8988T (cell line): ENCODE measurements at regions not wholly inside any gene's neighbourhood (a gene's known extent, or its start where the extent isn't known, plus 50 kb on each side); places are given as distances from the start of the nearest gene placed in this dataset.

ENCODE experiments used
- DNase-seq: peaks from one replicate; pipeline ENCODE4 v3.0.0; 2011

DNA sequence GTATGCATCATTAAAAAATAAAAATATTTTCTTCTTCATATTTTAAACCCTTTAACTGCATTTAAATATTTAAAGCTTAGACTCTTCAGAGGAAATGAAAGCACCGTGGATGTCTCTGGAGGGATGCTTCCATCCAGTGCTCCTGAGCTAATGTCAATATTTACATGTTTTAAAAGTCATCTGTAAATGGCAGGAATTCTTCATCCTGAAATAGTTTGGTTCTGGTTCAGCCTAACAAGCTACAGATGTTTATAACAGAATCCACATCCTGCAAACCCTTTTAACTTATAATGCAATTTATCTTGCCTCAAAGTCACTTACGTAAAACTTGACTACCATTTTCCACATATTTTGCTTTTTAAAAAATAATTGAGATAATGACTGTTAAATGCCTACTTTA is 1207.3 kb downstream of the SLC16A7 start:
- DNase-seq = no peak

DNA sequence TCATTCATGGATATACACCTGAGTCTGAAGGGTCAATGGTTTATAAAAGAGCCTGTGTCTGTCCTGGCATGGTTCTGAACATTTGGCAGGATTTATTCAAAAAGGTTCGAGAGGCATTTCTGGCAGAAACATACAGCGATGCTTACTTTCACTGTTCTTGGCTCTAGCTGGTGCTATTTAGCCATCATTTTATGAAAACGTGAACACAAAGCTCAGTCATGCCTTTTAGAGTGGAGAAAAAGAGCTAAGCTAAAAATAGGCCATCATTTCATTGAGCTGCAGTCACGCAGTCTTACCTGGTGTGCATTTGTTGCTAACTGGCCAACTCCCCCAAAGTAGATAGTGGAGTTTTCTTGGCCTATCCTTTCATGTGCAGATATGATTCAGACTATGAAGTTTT is 1209.5 kb downstream of the SLC16A7 start:
- DNase-seq = no peak

DNA sequence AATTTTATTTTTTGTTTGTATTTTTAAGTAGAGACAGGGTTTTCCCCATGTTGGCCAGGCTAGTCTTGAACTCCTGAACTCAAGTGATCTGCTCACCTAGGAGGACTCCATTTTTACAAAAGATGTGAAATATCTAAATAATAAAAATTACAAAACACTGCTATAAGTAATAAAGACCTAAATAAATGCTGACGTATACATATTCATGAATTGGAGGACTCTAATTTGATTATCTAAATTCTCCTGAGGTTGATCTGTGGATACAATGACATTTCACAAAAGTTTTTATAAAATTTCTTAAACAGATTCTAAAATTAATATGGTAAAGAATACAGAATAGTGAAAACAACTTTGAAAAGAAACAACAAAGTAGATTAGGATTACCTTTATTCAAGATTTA is 1224.0 kb downstream of the SLC16A7 start:
- DNase-seq = no peak

DNA sequence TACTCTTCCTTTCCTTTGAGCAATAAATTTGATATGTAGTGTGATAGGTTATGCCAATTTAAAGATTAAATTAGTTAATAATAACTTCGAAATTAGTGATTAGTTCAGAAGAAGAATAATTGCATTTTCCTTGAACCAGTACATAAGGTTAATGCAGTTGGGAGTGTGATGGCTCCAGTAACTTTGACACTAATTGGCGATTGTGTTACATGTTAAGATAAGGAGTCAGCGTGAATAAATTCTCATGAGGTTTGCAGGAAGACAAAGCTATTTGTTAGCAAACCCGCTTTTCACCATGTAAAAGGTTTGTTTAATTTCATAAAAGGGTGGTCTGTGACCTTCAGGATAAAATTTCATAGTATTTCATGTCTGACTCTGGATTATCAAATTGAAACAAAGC is 1226.8 kb downstream of the SLC16A7 start:
- DNase-seq = no peak

DNA sequence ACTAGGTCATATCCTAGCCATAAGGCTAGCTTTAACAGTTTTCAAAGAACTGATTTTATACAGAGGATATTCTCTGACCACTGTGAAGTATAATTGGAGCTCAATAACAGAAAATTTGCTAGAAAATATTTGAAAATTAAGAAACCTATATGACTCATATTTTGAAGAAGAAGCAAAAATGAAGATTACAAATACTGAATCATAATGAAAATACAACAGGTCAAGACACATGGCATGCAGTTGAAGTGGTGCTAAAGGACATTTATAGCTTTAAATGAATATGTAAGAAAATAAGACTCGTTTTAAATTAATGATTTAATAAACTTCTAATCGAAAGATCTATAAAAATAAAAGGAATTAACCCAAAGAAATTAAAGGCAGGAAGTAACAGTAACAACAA is 1234.6 kb downstream of the SLC16A7 start:
- DNase-seq = no peak

DNA sequence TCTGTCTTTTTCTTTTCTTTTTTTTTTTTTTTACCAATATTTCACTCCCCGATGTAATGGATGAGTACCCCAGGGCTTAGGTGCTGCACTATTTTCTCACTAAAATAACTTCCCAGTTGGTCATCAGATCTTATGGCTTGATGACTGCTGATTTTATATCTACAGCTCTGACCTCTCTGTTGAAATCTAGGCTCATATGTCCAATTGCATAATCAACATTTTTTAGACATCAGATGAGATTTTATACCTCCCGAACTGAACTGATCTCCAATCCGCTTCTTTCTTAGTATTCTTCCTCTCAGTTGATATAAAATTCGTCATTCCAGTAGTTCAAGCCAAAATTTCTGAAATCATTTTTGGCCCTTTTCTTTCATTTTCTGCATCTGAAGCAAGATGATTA is 1236.5 kb downstream of the SLC16A7 start:
- no peak for DNase-seq

DNA sequence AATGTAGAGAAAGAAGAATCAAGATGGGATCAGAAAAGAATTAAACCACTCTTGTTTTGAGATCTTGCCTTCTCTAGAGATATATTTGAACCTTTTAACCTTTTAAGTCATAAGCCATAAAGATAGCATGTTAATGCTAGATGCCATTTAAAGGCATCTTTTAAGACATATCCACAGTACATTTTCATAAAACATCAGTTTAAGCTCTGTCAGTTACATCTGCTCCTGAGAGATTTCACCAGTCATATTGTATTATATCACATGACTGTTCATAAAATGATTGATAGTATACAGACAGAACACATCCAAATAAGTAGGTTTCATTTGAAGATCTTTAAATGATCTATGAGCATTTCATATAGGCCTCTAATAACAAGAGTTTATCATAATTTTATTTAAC is 1238.5 kb downstream of the SLC16A7 start:
- DNase-seq = no peak

DNA sequence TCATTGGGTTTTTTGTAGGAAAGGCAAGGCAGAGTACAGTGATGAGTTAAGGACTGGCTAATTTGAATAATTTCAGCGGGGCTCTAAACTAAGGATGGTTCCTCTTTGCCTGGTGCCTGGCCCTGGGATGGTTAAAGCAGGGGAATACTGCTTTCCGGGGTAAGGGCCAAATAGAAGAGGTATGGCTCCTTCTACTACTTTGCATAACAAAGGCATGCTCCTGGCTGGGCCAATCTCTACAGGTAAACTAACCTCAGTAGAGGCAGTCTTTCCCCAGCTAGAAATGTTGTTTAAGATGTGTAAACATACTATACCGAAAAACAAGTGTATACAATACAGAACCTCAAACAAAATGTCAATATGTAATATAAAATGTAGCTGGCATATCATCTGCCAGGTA is 1239.0 kb downstream of the SLC16A7 start:
- no peak for DNase-seq

DNA sequence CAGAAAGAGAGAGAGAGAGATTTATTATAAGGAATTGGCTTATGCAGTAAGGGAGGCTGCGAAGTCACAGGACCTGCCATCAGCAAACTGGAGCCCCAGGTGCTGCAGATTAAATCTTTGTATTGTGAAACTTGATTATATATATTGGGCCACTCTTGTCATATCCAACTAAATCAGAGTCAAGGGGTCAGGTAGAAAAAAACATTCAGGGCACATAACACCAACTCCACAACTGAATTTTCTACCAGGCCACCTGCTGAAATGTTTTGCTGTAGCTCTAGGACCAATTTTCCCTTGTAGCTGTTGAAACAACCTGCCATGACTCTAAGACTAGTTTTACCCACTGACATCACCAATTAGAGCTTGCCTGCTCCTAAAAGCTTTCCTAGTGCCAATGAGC is 1240.8 kb downstream of the SLC16A7 start:
- DNase-seq = no peak

DNA sequence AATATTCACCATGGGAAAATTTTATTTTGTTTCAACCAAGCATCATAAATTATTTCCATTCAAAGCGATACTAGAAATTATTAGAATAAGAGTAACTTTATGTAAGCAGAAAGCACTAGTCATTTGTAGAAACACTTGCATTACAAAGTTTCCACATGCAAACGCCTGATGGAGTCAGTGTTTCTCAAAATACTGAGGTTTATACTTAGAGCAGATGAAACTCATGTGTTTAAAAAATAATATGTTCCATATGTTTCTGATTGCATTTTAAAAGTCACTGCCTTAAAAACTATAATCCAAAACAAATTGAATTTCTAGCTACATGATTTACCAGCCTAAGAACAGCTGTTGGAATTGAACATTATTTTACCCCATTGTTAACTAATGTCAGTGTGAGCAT is 1246.4 kb downstream of the SLC16A7 start:
- no peak for DNase-seq

DNA sequence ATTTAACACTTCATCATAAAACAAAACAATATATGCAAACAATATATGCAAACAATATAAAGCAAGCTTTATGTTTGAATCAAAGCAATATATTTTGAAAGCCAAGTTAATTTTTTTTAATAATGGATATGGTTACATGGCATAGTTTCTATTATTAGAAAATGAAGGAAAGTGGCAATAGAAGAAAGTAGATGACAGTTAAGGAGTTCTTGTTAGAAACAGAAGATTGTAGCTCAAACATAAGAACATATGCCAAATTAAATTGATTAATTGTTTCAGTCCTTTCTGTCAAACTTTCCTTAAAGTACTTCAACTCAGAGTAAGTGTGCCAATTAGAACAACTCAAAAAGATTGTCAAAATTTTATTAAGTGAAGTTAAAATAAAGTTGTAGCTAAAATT is 1248.3 kb downstream of the SLC16A7 start:
- DNase-seq = no peak

DNA sequence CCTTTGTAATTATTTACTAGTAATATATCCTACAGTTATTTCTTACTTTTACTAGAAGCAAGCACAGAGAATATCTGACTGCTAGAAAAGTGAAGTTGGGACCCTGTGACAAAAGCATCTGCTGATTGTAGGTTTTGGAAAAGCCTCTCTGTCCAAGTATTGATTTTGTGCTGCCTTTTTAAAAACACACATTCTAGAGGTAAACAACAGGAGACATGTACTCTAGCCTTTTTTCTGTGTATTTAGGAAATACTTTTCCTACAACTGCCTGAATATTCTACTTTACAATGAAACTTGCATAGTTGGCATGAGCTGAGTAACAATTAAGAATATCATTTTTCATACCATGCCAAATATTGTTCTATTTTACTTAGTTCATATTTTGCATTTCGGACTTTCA is 1249.0 kb downstream of the SLC16A7 start:
- DNase-seq = no peak

DNA sequence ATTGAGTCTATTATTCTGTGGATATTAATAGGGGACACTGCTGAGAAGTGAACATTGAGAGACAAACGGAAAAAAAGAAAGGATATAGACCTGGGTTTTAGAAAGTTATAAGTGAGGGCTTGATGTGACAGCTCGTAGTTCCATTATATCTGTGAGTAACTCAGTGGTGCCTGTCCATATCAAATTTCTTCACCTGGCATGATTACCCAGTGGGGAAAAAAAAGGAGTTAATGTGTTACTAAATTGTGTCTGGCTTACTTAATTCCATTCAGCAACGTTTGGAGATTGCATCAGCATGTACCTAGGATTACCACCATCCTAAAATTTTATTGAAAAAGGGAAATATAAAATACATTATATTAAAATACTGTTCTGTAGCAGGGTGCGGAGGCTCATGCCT is 1249.9 kb downstream of the SLC16A7 start:
- DNase-seq = no peak

DNA sequence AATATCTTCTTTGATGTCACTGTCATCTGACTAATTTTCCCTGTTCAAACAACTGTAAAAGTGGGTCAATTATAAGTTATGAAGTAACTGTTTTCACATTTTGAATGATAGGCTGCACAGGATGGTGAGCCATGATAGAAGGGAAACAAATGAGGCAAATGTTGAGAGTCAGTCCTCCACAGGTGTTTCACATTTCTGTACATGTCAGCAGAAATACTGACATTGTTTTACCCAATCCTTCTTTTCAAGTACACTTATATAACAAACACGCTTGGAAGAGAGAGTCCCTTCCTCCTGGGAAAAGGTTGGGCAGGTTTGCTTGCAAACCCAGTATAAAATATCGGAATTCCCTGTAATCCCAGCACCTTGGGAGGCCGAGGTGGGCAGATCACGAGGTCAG is 1251.5 kb downstream of the SLC16A7 start:
- DNase-seq = no peak

DNA sequence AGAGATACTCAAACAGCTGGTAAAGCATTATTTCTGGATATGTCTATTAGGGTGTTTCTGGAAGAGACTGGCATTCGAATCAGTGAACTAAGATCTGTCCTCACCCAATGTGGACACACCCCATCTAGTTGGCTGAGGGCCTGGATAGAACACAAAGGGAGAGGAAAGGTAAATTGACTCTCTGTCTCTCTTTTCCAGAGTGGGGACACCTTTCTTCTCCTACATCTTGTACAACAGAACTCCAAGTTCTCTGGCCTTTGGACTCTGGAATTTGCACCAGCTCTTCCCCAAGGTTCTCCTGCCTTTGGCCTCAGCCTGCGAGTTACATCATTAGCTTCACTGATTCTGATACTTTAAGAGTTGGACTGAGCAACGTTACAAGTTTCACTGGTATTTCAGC is 1253.9 kb downstream of the SLC16A7 start:
- DNase-seq = no peak

DNA sequence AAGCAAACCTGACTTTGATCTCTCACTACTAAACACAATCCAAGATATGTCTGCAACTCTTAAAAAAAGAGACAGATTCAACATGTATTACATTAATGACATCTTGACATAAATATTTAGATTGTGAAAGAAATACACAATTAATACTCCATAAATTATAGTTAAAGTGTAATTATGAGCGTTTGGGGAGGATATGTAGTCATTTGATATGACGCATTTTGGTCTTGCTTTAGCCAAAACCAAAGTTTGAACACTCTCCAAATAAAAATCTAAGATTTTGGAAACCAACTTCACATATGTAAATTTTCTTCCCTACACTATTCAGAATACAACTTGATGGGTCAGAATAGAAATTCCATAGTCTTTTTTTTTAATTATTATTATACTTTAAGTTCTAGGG is 1257.6 kb downstream of the SLC16A7 start:
- DNase-seq = no peak

DNA sequence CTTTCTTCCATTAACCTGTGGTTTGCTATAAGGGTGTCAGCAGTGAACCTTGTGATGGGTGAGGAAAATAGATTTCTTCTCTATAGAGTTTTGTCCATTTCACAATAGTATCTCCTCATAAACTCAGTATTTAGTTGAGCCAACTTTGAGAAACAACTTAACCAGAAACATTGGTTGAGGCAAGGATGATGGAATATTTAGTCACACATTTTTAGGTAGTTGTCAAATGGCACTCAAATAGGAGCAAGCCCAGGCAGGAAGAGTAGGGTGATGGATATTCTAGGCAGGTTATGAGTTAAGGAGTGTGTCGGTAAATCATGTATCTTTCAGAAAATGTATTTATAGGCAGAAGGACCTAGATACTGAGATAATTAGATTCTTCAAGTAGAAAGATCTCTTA is 1267.6 kb downstream of the SLC16A7 start:
- no peak for DNase-seq

DNA sequence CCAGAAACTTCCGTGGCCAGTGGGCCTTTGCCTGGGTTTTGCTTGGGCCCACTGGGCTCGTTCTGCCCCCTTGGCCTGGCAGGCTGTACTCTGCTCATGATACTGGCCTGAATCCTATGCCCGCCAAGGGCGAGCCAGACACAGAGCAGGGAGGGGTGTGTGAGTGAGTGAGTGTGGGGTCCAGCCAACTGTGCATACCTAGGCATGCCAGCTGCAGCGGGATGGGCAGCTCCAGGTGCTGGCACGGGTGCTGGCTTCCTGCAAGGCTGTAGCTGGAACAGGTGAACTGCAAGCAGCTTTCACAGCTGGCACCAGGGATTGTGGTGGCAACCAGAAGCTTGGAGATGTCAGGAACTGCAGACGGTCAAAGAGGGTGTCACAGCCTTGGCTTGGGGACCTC is 1276.4 kb downstream of the SLC16A7 start:
- no peak for DNase-seq

DNA sequence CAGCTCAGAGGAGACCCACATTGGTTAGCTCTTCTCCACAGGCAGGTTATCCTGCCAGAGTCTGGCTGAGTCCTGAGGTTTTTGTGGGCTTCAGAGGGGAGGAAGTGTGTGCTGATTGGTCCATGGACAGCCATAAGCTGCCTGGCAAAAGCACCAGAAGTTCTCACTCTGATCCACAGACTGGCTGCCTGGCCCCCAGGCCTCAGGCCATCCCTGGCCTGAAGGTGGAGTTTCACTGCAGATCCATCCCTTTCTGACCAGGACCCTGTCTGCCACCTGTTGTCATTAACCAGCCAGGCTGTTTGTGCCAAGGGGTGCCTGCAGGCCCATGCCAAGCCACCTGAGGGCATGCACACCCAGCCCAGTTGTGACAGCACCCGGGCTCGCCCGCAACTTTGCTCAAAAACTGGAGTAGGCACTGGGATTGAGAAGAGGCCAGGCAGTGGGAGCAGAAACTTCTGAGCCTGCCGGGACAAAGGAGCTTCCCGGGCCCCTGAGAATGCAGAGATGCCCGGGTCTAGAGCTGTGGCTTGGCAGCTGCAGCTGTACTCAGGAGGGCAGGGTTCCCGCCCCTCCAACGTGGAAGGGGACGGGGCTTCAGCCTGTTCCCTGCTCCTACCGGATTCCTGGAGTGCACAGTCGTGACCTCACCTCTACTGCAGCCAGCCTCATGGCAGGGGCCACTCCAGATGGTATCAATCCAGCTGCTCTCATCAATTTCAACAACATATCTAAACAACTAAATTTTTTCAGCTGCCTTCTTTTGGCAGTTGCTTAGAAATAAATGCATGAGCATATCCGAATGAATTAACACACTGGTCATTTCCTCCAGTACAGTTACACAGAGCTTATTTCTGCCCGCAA is 1277.3 kb downstream of the SLC16A7 start:
- no peak for DNase-seq

DNA sequence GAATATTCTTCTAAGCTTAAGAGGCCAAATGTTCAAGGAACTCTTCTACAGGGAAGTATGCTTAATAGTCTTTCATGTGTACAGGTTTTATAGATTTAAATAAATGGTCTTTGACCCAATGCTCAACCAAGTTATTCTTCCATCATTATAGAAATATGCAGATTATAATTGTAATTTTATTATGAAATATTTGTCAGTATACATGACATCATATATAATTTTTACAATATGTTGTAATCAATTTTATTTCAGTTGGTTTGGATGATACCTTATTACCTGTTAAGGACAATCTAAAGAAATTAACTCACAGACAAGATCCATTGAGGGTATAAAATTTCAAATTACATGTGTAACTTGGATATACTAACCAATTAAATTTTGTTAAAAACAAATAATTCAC is 1278.3 kb downstream of the SLC16A7 start:
- DNase-seq = no peak

DNA sequence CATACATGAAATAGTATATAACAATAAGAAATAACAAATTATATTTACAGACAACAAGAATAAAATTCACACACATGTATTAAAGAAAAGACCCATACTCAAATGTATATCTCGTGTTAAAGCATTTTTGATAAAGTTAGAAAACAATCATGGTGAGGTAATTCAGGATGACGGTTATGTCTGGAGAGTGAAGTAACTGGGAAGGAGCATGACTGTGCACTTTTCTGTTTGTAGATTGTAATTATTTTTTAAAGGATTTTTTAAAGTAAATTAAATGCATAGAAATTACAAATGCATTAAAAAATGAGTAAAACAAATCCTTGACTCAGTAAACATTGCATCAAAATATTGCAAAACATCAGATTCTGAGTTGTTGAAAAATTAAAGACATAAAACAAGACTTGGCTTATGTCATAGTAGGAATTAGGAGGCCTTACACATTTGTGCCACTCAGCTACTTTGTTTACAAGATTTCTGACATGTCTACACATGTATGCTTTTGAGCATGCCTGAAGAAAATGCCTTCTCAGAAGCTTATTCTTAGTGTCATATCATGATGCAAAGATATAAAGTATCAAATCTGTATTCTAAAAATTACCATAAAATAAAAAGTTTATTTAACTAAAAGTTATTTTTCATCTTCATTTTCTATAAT is 1325.1 kb downstream of the SLC16A7 start:
- no peak for DNase-seq

DNA sequence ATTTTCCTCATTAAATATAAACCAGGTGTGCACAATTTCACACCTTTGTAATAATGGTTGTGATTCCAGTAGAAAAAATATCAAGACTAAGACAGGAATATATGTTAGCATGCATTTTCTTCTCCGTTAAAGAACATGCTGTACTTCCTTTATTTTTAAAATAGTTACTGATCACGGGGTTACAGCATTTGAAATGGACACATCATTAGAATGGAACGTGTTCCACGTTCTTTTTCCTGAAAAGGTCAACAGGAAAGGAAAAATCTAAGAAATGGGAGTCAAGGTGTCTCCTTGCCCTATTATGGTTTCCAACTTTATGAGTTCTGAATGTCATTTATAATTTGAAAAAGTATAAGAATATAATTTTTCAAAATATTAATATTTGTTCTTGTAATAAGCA is 1325.7 kb downstream of the SLC16A7 start:
- DNase-seq = no peak

DNA sequence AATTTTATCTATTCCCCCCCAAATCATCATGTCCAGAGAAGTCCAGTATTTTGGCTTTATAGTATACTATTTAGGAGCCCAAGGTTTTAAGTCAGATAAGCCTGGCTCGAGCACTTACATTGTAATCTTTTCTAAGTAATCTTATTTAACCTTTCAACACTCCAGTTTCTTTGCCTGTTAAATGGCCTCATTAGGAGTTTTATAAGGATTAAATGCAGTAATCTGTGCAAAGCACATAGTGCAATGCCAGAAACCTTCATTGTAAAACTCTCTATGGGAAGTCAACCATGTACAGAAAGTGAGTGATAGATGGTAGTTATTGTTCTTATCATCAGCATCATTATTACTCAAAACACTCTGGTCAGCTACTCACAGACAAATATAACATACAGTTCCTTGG is 1330.4 kb downstream of the SLC16A7 start:
- DNase-seq = no peak

DNA sequence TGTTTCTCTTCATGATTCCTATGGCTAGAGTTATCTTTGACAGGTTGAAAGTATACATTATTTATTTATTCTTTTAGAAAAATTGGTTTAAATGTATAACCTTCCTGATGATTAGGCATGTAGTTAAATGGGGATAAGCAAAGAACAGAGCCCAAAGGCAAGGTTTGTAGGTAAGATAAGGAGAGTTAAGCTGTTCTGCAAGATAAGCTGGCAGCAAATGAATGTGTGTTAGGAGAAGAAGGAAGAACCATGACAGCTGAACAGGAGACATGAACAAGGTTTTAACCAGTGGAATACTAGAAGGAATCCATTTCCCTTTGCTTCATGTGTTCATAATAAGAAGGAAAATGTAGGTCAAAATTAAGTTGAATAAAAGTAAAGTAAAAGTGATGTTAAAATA is 1330.1 kb upstream of the USP15 start:
- no peak for DNase-seq
